SU-DHL-6 (cell line): ENCODE measurements at regions not wholly inside any gene's neighbourhood (a gene's known extent, or its start where the extent isn't known, plus 50 kb on each side); places are given as distances from the start of the nearest gene placed in this dataset.

Experiments used
- CTCF ChIP-seq: fragments of 200-600 bp; sonication (generic); IDR thresholded peaks from one replicate; pipeline ENCODE4 v1.5.1; 2017; ENCODE audit warnings: antibody characterized with exemption, mild to moderate bottlenecking, low read length, moderate library complexity; ENCODE audit not compliant: insufficient read depth, poor library complexity, severe bottlenecking
- EZH2phosphoT487 ChIP-seq: fragments of 200-600 bp; sonication (generic), shearing (Covaris generic); conservative IDR thresholded peaks from 2 replicates; pipeline ENCODE4 v1.6.1; 2018; ENCODE audit warnings: mild to moderate bottlenecking, antibody characterized with exemption, low read length, moderate library complexity, mixed read lengths

- no peak for TF ChIP-seq CTCF
- TF ChIP-seq EZH2phosphoT487 = no peak
These were observed 696.9 kb upstream of the EYS start for GRCh38 chr6:66403966-66404365.
